ENCODE measurements at regions not wholly inside any gene's neighbourhood (a gene's known extent, or its start where the extent isn't known, plus 50 kb on each side); places are given as distances from the start of the nearest gene placed in this dataset.
A peak's percentile ranks its signal among the peaks of the same experiment; 100 is the strongest.

DNA sequence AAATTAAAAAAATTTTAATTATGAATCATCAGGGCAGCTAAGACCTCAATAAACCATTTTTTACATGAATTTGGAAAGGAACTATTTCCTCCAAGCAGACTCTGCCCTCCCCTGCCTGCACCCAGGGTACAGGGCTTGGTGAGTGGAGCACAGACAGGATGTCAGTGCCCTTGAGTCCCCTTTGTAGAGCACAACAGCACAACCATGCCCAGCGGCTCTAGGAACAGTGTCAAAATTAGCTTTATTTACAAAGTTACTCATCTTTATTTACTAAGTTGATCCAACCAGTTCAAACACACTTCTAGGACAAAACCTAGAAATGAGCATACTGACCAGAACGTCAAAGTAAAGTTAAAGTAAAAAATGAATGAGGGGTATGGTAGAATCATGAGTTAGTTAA is 90.6 kb upstream of the TSC22D2 start:
- Mint-ChIP-seq H3K27ac (no peak overlapping the region), H3K9me3 (peaks cover under 1 to 8% (median 2%) of the 10 kb centered on the region in 3 donors), H3K27me3 (peaks cover 6% of the 10 kb centered on the region), H3K36me3 (peaks cover 1% of the 10 kb centered on the region), H3K4me1 (peaks cover 0 to 3% (median 1%) of the 10 kb centered on the region in 3 donors), H3K4me3 (no peak overlapping the region)

DNA sequence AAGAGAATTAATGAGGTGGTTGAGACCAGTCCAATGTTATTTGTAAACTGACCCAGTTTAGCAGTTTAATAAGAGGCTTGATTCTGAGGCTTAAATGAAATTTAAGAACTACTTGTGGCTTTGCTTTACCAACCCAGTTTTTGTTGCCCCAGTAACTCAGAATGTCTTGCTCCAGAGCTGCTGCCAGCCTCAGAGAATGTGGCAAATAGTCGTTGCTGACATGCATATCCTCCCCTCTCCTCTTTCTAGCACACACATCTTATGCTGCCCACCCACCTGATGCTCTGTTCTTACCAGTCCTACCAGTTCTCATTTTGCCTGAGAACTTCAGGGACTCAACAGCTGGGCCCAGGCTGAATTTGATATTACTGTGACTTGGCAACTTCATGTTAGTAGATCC is 92.4 kb upstream of the TSC22D2 start:
- Mint-ChIP-seq H3K36me3 (peaks cover 3% of the 10 kb centered on the region), H3K27ac (no peak overlapping the region), H3K4me1 (no peaks in the 10 kb centered on the region), H3K4me3 (no peak overlapping the region), H3K27me3 (peaks cover 9% of the 10 kb centered on the region), H3K9me3 (peaks cover 1 to 4% (median 2%) of the 10 kb centered on the region in 3 donors)

DNA sequence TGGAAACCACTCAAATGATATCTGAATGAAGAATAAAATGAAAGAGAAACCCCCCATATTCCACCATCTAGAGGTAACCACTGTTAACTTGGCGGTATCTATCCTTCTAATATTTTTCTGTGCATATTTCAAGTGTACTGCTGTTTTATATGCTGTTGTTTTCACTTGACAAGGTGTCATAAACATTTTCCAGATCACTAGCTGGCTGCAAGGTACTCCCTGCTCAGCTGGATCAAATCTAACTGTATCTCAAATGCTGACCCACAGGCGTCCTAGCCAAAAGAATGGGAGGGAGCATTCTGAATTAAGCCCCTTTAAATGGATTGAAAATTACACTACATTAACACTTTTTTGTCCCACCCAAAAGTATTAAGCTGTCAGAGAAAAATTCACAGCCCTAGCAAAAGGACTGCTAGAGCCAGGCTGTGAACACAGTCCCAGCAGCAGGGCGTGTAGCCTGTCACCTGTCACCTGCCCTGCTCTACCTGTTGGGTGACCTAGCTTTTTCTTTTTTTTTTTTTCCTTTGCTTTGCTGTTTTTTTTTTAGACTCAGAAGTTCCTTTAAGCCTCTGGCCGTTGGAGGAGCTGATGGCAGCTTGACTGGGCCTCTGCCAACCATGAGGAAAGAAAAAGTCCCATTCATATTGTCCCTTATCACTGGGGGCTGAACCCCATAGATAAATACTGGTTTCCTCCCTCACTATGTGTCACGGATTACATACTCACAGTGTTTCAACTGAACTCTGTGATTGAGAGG is 93.7 kb upstream of the TSC22D2 start:
- H3K4me1 Mint-ChIP-seq, result no peaks in the 10 kb centered on the region
- H3K36me3 Mint-ChIP-seq, result peaks cover 3% of the 10 kb centered on the region
- peaks cover 9% of the 10 kb centered on the region for H3K27me3 Mint-ChIP-seq
- peak overlapping the region in 1 of 3 donors; percentile 60 for H3K27ac Mint-ChIP-seq
- peaks cover 1 to 4% (median 2%) of the 10 kb centered on the region in 3 donors for H3K9me3 Mint-ChIP-seq
- peak overlapping the region in 1 of 4 donors; percentile 13 for H3K4me3 Mint-ChIP-seq

DNA sequence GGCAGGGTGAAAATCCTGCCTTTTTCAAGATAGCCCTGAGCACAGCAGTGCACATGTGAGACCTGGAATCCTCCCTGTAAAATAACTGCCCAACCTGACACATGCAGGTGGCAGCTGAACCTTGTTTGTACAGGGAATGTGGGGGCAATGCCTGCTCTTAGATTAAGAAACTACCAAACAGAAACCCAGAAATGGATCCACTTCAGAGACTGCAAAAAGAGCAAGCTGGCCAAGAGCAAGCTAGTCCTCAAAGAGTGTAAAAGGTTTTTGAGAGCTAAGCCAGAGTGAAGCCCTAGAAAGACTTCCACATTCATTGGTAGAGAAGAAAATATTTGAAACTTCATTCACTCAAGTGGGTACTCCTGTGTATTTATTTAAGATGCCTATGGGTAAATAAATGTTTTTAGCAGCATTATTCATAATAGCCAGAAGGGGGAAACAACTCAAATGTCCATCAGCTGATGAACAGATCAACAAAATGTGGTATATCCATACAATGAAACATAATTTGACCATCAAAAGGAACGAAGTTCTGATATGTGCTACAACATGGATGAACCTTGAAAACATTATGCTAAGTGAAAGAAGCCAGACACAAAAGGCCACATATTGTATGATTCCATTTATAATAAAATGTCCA is 96.0 kb upstream of the TSC22D2 start:
- Mint-ChIP-seq H3K4me3 (no peak overlapping the region), H3K27me3 (peaks cover 13% of the 10 kb centered on the region), H3K4me1 (no peaks in the 10 kb centered on the region), H3K9me3 (peaks cover 0 to 4% (median 2%) of the 10 kb centered on the region in 3 donors), H3K27ac (no peak overlapping the region), H3K36me3 (peaks cover 3% of the 10 kb centered on the region)

DNA sequence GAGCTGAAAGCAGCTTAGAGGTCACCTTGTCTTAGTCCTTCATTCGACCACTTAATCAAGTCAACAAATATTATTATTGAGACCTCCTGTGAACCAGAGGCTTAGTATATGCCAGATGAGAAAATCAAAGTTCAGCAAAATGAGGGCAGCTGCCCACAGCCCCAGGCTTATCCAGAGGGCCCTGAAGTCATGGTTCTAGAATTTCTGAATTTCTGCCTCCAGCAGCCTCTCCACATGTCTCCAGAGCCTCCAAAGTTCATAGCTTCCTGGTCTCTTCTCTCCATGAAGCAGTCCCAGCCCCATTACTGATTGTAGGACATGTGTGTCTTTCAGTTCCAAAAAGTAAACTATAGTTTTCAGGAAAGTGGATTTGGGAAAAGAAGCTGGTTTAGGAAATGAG is 96.9 kb upstream of the TSC22D2 start:
- Mint-ChIP-seq H3K27ac (no peak overlapping the region), H3K36me3 (peaks cover 3% of the 10 kb centered on the region), H3K27me3 (peaks cover 13% of the 10 kb centered on the region), H3K4me3 (no peak overlapping the region), H3K9me3 (peaks cover 0 to 4% (median 2%) of the 10 kb centered on the region in 3 donors), H3K4me1 (no peaks in the 10 kb centered on the region)

DNA sequence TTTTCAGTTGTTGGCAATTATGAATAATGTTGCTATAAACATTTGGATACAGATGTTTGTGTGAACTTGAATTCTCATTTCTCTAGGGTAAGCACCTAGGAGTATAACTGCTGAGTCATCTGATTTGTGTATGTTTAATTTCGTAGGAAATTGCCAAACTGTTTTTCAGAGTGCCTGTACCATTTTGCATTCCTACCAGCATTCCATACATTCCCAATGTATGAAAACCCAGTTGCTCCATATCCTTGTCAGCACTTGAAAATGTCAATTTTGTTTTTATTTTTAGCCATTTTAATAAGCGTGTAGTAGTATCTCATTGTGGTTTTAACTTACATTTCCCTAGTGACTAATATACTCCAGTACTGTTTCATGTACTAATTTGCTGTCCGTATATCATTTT is 98.5 kb upstream of the TSC22D2 start:
- Mint-ChIP-seq H3K4me3 (no peak overlapping the region), H3K4me1 (no peaks in the 10 kb centered on the region), H3K36me3 (peaks cover 3% of the 10 kb centered on the region), H3K27ac (no peak overlapping the region), H3K9me3 (peaks cover 0 to 4% (median 2%) of the 10 kb centered on the region in 3 donors), H3K27me3 (peaks cover 12% of the 10 kb centered on the region)

DNA sequence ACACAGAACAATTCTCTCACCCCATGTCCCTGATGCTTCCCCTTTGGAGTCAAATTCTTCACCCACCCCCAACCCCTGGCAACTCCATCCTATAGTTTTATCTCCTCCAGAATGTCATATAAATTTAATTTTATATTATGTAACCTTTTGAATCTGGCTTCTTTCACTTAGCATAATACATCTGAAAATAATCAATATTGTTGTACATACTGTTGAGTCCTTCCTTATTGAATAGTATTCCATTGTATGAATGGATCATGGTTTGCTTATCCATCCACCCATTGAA is 98.9 kb upstream of the TSC22D2 start:
- no peak overlapping the region for H3K4me3 Mint-ChIP-seq
- peaks cover 0 to 4% (median 2%) of the 10 kb centered on the region in 3 donors for H3K9me3 Mint-ChIP-seq
- peaks cover 3% of the 10 kb centered on the region for H3K36me3 Mint-ChIP-seq
- peaks cover 12% of the 10 kb centered on the region for H3K27me3 Mint-ChIP-seq
- no peak overlapping the region for H3K27ac Mint-ChIP-seq
- no peaks in the 10 kb centered on the region for H3K4me1 Mint-ChIP-seq

DNA sequence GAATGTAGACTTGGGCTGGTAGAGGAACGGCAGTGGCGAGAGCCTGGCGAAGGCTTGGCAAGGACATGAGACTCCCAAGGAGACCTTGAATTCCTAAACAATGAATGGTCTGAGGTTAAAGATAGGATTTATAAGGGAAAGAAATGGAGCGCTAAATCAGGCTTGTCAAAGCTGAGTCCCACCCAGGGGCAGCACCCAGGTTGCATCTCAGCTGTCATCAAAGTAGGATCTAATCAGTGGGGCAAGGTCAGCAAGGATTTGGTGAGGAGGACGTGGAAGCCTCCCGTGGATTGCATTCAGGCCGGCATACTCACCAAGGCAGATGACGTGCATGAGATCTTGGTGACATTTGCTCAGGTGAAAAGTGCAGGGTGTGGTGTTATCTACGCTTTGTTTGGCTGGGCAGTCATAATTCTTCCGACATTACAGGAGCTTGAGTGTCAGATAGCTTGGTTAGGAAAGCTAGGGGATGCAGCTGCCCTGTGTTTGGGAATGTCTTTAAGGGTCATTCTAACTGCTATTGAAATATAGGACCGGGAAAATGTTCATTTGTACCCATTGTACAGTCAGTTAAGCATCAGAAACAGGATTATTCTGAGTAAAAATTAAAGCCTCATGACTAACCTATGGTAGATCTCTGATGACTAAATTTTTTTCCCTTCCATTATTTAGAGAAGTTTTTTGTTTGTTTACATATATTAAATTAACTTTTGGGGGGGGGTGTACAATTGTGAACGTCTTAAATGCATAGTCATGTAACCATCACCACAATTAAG is 99.4 kb upstream of the TSC22D2 start:
- no peaks in the 10 kb centered on the region for H3K4me1 Mint-ChIP-seq
- peaks cover 3% of the 10 kb centered on the region for H3K36me3 Mint-ChIP-seq
- peaks cover 12% of the 10 kb centered on the region for H3K27me3 Mint-ChIP-seq
- H3K9me3 Mint-ChIP-seq, result peaks cover 0 to 4% (median 2%) of the 10 kb centered on the region in 3 donors
- no peak overlapping the region for H3K27ac Mint-ChIP-seq
- no peak overlapping the region for H3K4me3 Mint-ChIP-seq

DNA sequence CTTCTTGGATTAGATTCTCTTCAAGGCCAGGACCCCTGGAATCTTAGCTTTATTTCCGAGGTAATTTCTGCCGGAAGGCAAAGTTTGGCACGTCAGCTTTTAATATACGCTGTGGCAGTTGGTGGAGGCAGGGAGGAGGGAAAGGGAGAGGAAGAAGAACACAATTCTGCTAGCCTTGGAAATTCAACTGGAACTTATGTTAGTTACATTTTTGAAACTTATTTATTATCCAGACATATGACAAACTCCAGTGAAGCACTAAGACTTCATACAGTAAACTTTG is 100.1 kb upstream of the TSC22D2 start:
- H3K27me3 Mint-ChIP-seq, result peaks cover 13% of the 10 kb centered on the region
- no peak overlapping the region for H3K4me3 Mint-ChIP-seq
- H3K27ac Mint-ChIP-seq, result no peak overlapping the region
- peaks cover 3% of the 10 kb centered on the region for H3K36me3 Mint-ChIP-seq
- peaks cover 0 to 4% (median 1%) of the 10 kb centered on the region in 3 donors for H3K9me3 Mint-ChIP-seq
- H3K4me1 Mint-ChIP-seq, result no peaks in the 10 kb centered on the region

DNA sequence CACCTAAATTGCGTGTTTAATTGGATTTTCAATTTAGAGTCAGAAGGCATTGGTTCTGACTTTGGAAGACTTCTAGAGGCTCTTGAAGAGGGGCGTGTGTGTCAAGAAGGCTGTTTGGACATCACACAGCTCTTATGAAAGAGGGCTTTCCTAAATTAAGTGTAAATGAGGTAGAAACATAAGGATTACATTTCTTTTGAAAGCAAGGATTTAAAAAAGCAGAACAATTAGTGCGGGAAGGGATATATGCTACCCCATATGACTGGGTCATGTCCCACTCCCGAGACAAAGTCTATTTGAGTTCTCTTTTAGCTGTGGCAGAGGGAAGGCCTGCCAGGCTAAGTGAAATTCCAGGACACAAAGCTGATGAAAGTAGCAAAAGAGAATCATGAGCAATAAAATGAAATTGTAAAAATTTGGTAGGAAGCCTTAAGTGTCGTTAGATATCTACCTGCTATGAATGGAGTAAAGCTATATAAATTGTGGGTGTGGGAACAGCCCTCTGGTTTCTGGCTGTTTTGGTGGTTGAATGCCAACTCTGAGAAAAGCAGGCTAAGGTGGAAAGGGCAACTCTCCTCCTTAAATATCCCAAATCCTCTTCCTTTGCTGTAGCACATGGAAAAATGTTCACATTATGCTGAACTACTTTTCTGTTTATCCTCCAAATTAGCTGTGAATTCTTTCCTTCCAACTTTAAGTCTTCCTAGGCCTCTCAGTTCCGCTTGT is 100.6 kb upstream of the TSC22D2 start:
- Mint-ChIP-seq H3K9me3 (peaks cover 0 to 3% (median 0%) of the 10 kb centered on the region in 3 donors), H3K27me3 (peaks cover 12% of the 10 kb centered on the region), H3K36me3 (peaks cover 2% of the 10 kb centered on the region), H3K4me3 (no peak overlapping the region), H3K27ac (no peak overlapping the region), H3K4me1 (no peaks in the 10 kb centered on the region)

DNA sequence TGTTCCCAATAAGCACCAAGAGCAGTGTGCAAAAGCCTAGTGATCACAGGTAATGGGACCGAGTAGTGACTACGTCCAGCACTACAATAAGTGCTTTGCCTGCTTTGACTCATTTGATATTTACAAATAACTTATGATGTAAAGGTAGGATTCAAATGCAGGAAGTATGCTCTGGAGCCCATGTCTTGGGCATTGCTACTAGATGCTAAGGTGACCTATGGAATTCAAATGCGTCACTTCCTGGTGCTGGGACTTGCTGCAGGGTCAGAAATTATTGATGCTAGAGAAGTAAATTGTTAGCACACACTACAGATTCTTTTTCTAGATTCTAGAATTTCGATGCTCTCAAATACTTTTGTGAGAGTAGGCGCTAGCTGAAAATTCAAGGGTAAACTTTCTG is 101.2 kb upstream of the TSC22D2 start:
- Mint-ChIP-seq H3K36me3 (no peaks in the 10 kb centered on the region), H3K4me3 (no peak overlapping the region), H3K4me1 (no peaks in the 10 kb centered on the region), H3K27ac (no peak overlapping the region), H3K27me3 (peaks cover 9% of the 10 kb centered on the region), H3K9me3 (no peaks in the 10 kb centered on the region)

DNA sequence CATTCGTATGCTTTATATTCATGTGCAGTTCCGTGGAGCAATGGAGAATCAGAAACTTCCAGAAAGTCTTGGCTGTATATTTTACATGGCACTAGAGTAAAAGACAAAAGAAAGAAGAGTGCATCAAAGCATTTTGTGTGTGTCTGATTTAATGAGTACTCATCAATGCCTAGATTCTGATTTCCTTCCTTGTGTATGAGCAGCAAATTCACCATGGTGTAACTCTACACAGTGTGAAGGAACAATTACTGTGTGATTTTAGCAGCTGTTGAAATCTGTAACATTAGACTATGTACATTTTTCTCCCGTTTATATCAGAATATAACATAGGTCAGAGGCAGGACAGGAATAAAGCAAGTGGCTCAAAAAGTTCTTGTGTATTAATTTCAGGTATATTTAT is 102.0 kb upstream of the TSC22D2 start:
- H3K36me3 Mint-ChIP-seq, result no peaks in the 10 kb centered on the region
- H3K27me3 Mint-ChIP-seq, result peaks cover 9% of the 10 kb centered on the region
- H3K9me3 Mint-ChIP-seq, result no peaks in the 10 kb centered on the region
- no peak overlapping the region for H3K4me3 Mint-ChIP-seq
- H3K4me1 Mint-ChIP-seq, result no peaks in the 10 kb centered on the region
- H3K27ac Mint-ChIP-seq, result no peak overlapping the region

DNA sequence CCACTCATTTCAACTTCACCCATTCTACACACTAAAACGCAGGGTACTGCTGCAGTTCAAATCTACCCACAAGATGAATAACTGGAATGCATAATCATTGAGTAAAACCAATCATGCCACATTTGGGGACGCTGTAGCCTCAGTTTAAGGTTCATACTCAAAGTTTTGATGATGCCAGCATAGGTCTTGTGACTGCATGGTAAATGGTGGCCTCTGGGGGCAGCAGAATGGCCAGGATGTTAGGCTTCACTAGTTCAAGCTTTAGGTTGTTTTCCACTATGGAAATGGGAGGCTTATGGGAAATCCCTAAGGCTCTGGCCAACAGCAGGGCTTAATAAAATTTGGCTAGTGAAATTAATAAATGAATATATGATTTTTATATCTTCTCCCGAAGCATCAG is 104.3 kb upstream of the TSC22D2 start:
- no peaks in the 10 kb centered on the region for H3K4me1 Mint-ChIP-seq
- H3K9me3 Mint-ChIP-seq, result no peaks in the 10 kb centered on the region
- no peak overlapping the region for H3K4me3 Mint-ChIP-seq
- no peak overlapping the region for H3K27ac Mint-ChIP-seq
- H3K36me3 Mint-ChIP-seq, result no peaks in the 10 kb centered on the region
- peaks cover 15% of the 10 kb centered on the region for H3K27me3 Mint-ChIP-seq

DNA sequence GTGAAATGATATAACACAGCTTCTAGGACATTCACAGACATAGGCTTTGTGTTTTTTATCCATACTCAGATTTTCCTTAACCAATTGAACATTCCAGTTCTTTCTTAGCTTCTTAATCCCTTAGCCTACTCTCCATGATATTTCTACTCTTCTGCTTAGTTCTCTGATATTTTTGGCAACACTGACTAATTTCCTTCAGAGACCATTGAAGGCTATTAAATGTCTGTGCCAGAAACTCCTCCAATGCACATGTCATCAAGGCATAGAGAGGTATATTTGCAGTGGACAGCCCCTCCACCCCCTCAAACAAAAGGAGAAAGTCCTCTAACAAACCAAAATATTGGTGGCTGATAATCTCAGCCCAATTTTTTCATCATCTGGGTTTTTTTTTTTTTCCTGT is 105.9 kb upstream of the TSC22D2 start:
- Mint-ChIP-seq H3K27ac (no peak overlapping the region), H3K36me3 (no peaks in the 10 kb centered on the region), H3K9me3 (no peaks in the 10 kb centered on the region), H3K4me1 (no peaks in the 10 kb centered on the region), H3K4me3 (no peak overlapping the region), H3K27me3 (peaks cover 11% of the 10 kb centered on the region)

DNA sequence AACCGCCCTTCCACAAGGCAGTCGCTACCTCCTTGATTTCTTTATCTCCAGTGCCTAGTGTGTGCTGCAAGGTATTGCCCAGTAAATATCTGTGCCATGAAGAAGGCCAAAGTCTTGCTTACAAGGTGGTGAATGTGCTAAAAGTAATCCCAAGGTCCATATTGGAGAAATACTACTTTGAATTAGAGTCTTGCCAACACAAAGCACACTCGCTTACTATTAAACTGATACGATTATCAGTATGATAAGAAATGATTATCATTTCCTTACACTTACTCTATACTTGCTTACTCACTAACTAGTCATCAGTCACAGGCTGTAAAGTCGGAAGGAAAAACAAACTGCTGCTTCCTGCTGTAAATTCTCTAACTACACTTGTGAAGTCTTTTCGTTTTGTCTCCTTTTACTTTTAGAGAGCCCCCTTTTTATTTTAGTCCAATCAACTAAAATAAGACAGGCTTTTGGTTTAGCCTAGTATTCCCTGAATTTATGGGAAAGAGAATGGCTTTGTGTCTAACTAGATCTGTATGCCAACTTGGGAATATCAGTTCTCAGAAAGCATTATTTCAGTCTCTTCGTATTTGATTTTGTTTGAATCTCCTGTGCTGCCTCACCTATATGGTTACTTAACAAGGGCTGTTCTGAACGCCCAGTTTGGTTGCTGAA is 107.1 kb upstream of the TSC22D2 start:
- Mint-ChIP-seq H3K4me3 (no peak overlapping the region), H3K27me3 (peaks cover 9% of the 10 kb centered on the region), H3K36me3 (no peaks in the 10 kb centered on the region), H3K4me1 (peaks cover 0 to 4% (median 2%) of the 10 kb centered on the region in 3 donors), H3K27ac (no peak overlapping the region), H3K9me3 (no peaks in the 10 kb centered on the region)
